AG09319 (cell line): ENCODE measurements at regions not wholly inside any gene's neighbourhood (a gene's known extent, or its start where the extent isn't known, plus 50 kb on each side); places are given as distances from the start of the nearest gene placed in this dataset.

Experiments
- DNase-seq: peaks from one replicate; pipeline ENCODE4 v3.0.0-alpha.2; 2010; ENCODE audit warnings: low read depth; ENCODE audit errors: extremely low read depth
- CTCF ChIP-seq: IDR thresholded peaks from 2 replicates; pipeline ENCODE4 v1.5.1; 2011; ENCODE audit warnings: low read depth, mild to moderate bottlenecking, inconsistent platforms, low read length, moderate library complexity

DNA sequence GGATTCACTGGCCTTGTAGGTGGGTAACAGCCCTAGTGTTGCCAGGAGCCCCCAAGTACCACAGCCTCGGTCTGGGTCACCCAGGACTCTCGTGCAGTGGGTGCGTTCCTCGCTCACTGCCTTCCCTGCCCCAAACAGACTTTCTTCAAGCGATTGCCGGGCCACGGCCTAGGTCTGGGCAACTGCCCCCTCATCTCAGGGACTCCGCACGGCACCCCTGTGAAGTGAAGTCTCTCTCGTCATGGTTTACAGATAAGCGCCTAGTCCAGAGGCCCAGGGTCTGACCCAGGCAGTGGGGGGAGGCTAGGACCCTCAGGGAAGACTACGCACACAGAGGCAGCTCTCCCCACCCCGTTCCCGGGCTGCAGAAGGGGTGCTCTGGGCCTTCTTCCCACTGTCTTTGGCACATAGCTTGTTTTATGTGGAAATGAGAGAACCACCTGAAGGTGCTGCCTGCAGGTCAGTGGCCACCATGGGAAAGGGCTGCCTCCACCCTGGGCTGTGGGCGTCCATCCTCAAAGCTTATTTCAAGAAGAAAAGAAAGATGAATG is 220.8 kb downstream of the ERMARD start:
- no peak for TF ChIP-seq CTCF
- DNase-seq: no peak

GRCh38 chr6:169971081-169971861 is 219.8 kb downstream of the ERMARD start:
- no peak for TF ChIP-seq CTCF

GRCh38 chr6:169970306-169970988 is 219.0 kb downstream of the ERMARD start:
- DNase-seq: no peak
- TF ChIP-seq CTCF: no peak

More at GRCh38 chr6:169971081-169971861, 219.8 kb downstream of the ERMARD start:
- DNase-seq: no peak

DNA sequence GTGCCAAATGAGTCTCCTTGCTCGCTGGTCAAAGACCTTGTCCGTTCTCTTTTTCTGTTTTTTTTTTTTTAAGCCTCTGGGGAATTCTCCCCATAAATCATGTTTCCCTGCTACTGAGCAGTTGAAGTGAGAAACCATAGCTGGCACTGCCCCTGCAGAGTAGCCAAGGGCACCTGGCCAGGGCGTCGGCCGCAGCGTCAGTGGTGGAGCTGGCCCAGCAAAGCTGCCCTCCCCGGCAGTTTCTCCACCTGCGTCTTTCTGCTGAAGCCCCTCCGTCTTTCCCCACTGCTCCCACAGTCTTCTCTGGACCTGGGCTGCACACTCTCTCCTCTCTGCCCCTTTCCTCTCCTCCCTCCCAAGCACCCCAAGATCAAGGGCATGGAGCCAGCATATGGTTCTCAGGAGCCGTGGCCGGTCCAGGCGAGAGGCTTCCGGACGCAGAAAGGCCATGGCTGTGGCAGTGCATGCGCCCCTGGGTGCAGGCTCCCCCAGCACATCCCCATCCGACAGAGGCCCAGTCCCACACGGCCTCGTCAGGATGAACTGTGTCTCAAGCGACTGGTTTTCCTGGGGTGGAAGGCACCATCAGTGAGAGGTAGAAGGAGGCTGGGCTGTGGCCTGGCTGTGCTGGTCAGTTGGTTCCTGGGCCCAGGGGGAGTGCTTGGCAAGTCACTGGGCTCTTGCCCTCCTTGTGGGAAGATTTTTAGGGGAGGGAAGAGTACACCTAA is 218.1 kb downstream of the ERMARD start:
- DNase-seq: no peak
- TF ChIP-seq CTCF: no peak

- TF ChIP-seq CTCF: no peak; the same call in 1 of the 2 replicates
- no peak for DNase-seq
Observed at GRCh38 chr6:169968541-169969270, 217.3 kb downstream of the ERMARD start.

- DNase-seq: no peak
- no peak for TF ChIP-seq CTCF
Observed at GRCh38 chr6:169967687-169968086, 216.3 kb downstream of the ERMARD start.
